PFSK-1 (cell line): ENCODE measurements at regions not wholly inside any gene's neighbourhood (a gene's known extent, or its start where the extent isn't known, plus 50 kb on each side); places are given as distances from the start of the nearest gene placed in this dataset.

Experiments
- FOXP2 ChIP-seq: optimal IDR thresholded peaks from 2 replicates; pipeline ENCODE3; 2011; ENCODE audit warnings: borderline replicate concordance, control low read depth, inconsistent platforms; ENCODE audit not compliant: insufficient read depth; ENCODE audit errors: extremely low read length, extremely low read depth
- POLR2AphosphoS5 ChIP-seq: IDR thresholded peaks from 2 replicates; pipeline ENCODE4 v1.6.1; 2012; ENCODE audit warnings: low read depth, mild to moderate bottlenecking, control low read depth, low read length, moderate library complexity
- REST ChIP-seq, 2 experiments: IDR thresholded peaks; 2 replicates each; pipeline versions ENCODE4 v1.6.1 to v1.8.0; 2011 to 2012; ENCODE audit warnings: low read depth in 2 of 2, low read length in 2 of 2, control low read depth in 1 of 2, inconsistent platforms in 1 of 2, mild to moderate bottlenecking in 1 of 2, moderate library complexity in 1 of 2; ENCODE audit not compliant: insufficient read depth in 1 of 2
- SIN3A ChIP-seq: IDR thresholded peaks from 2 replicates; pipeline ENCODE4 v1.6.1; 2012; ENCODE audit warnings: mild to moderate bottlenecking, low read length, moderate library complexity, borderline replicate concordance; ENCODE audit not compliant: insufficient read depth
- TAF1 ChIP-seq: IDR thresholded peaks from 2 replicates; pipeline ENCODE4 v1.6.1; 2012; ENCODE audit warnings: low read length, control low read depth, borderline replicate concordance; ENCODE audit not compliant: insufficient read depth

- TF ChIP-seq REST (IDR thresholded peaks at IDR 0.05; ENCODE audit: insufficient read depth in 1 of 2, low read depth in 2 of 2, low read length in 2 of 2) (no peak), FOXP2 (no peak), POLR2AphosphoS5 (no peak), SIN3A (no peak), TAF1 (no peak)
These were observed 329.8 kb upstream of the TMPO start for GRCh38 chr12:98185606-98186005.

DNA sequence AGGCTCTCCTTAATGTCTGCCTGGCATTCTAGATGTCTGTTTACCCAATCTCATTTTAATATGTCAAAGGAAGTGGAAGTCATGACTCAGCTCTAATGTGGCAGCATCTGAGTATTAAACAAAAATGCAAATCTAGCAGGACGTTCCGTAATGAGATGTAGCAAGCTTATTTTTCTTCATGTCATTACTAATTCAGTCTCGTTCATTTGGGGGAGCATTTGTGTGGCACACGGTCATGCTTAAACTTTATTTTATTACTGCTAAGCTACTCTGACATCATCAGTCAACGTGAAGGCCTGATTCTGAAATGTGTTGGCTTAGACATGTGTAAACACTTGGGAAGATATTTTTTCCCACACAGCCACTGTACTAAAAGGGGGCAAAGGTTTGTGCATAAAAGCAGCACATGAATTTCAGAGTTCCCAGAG is 326.7 kb upstream of the TMPO start:
- TF ChIP-seq TAF1 (no peak), FOXP2 (no peak), SIN3A (no peak), REST (IDR thresholded peaks at IDR 0.05; ENCODE audit: insufficient read depth in 1 of 2, low read depth in 2 of 2, low read length in 2 of 2) (no peak), POLR2AphosphoS5 (no peak)

DNA sequence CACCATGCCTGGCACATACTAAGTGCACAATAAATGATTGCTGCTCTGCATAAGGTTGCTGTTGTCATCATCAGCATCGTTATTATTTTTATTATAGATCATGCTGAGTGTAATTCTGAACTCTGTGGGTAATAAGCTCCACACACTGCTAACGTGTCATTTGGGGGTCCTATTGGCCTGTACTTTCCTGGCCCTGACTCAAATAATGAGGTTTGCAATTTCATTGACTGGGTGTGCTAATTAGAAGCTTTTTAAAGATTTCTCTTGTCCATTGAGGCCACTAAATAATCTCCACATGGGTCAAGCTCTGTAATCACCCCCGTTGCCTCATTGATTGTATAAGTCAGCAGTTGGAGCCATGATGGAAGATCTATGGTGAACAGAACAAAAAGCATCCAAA is 320.8 kb upstream of the TMPO start:
- no peak for TF ChIP-seq REST (IDR thresholded peaks at IDR 0.05; ENCODE audit: insufficient read depth in 1 of 2, low read depth in 2 of 2, low read length in 2 of 2)
- TF ChIP-seq SIN3A: no peak
- TF ChIP-seq FOXP2: no peak
- no peak for TF ChIP-seq POLR2AphosphoS5
- no peak for TF ChIP-seq TAF1

- TF ChIP-seq TAF1: no peak
- no peak for TF ChIP-seq REST (IDR thresholded peaks at IDR 0.05; ENCODE audit: insufficient read depth in 1 of 2, low read depth in 2 of 2, low read length in 2 of 2)
These were observed 317.0 kb upstream of the TMPO start for GRCh38 chr12:98198261-98198982.

DNA sequence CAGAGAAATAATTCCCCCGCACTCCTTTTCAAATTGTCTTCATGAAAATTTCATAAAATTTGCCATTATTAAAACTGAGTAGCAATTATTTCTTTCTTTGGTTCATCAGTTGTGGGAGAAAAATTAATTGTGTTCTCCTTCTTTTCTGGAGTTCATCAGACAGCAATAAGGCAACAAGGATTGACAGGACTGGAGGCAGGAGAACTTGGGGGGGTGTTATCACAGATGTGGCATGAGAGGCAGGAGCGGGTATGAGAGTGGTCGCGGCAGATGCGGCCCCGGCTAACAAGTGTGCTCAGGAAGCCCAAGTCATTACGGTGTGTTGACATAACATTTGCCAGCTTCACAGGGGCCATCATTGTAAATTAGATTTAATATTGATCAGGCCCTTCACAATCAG is 306.6 kb upstream of the TMPO start:
- TF ChIP-seq REST (IDR thresholded peaks at IDR 0.05; ENCODE audit: insufficient read depth in 1 of 2, low read depth in 2 of 2, low read length in 2 of 2) (no peak), TAF1 (no peak), FOXP2 (no peak), POLR2AphosphoS5 (no peak), SIN3A (no peak)
